ENCODE measurements at regions not wholly inside any gene's neighbourhood (a gene's known extent, or its start where the extent isn't known, plus 50 kb on each side); places are given as distances from the start of the nearest gene placed in this dataset.

DNA sequence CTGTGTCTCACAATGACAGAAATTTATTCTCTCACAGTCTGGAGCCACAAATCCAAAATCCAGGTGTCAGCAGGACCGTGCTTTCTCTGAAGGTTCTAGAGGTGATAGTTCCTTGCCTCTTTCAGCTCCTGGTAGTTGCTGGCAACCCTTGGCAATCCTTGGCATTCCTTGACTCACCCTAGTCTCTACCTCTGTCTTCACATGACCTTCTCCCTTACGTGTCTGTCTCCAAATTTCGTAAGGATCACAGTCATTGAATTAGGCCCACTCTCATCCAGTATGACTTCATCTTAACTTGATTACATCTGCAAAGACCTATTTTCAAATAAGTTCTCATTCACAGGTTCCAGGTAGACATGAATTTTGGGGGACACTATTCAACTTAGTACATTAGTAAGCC, 143.1 kb downstream of the CEP57L1 start:
- Histone ChIP-seq H3K4me1 (peaks cover 0 to 5% (median 0%) of the 10 kb centered on the region in 3 donors), H3K27me3 (no peaks in the 10 kb centered on the region), H3K4me3 (no peak overlapping the region), H3K36me3 (no peaks in the 10 kb centered on the region), H3K27ac (no peak overlapping the region), H3K9me3 (no peaks in the 10 kb centered on the region)
- no peak for ATAC-seq
- no peak for TF ChIP-seq EP300 (IDR thresholded peaks at IDR 0.05)
- TF ChIP-seq POLR2A (IDR thresholded peaks at IDR 0.05): no peak
- TF ChIP-seq, protein P1, sequence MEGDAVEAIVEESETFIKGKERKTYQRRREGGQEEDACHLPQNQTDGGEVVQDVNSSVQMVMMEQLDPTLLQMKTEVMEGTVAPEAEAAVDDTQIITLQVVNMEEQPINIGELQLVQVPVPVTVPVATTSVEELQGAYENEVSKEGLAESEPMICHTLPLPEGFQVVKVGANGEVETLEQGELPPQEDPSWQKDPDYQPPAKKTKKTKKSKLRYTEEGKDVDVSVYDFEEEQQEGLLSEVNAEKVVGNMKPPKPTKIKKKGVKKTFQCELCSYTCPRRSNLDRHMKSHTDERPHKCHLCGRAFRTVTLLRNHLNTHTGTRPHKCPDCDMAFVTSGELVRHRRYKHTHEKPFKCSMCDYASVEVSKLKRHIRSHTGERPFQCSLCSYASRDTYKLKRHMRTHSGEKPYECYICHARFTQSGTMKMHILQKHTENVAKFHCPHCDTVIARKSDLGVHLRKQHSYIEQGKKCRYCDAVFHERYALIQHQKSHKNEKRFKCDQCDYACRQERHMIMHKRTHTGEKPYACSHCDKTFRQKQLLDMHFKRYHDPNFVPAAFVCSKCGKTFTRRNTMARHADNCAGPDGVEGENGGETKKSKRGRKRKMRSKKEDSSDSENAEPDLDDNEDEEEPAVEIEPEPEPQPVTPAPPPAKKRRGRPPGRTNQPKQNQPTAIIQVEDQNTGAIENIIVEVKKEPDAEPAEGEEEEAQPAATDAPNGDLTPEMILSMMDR (IDR thresholded peaks at IDR 0.05): no peak
- no peak for TF ChIP-seq POLR2AphosphoS5 (IDR thresholded peaks at IDR 0.05)
- 88 to 100% methylated on average over 2 to 3 of the region's 3 CpGs for WGBS, 2 donors (ENCODE audit: low coverage in 1 of 2)

DNA sequence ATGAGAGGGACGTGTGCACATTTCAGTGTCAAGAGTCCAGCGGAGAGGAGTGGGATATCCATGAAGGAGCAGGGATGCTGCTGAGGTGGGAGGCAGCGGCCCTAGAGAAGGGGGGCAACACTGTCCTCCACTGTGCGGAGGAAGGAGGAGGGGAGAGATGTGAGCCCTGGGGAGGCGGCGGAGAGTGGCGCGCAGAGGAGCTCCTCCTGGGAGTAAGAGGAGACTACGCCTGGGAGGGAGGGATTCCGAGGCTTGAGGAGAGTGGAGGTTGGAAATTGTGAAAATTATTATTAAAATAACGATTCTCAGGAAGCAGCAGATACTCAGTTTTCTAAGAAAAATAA, 142.7 kb downstream of the CEP57L1 start:
- WGBS, 2 donors (ENCODE audit: low coverage in 1 of 2): 85 to 87% methylated on average over 6 to 11 of the region's 11 CpGs
- no peak for TF ChIP-seq EP300 (IDR thresholded peaks at IDR 0.05)
- TF ChIP-seq, protein P1 (IDR thresholded peaks at IDR 0.05): no peak
- no peak for TF ChIP-seq POLR2AphosphoS5 (IDR thresholded peaks at IDR 0.05)
- no peak for TF ChIP-seq POLR2A (IDR thresholded peaks at IDR 0.05)
- no peaks in the 10 kb centered on the region for H3K9me3 ChIP-seq
- no peaks in the 10 kb centered on the region for H3K27me3 ChIP-seq
- H3K27ac ChIP-seq: no peak overlapping the region
- peaks cover 0 to 5% (median 0%) of the 10 kb centered on the region in 3 donors for H3K4me1 ChIP-seq
- H3K4me3 ChIP-seq: no peak overlapping the region
- H3K36me3 ChIP-seq: no peaks in the 10 kb centered on the region
- ATAC-seq: no peak

DNA sequence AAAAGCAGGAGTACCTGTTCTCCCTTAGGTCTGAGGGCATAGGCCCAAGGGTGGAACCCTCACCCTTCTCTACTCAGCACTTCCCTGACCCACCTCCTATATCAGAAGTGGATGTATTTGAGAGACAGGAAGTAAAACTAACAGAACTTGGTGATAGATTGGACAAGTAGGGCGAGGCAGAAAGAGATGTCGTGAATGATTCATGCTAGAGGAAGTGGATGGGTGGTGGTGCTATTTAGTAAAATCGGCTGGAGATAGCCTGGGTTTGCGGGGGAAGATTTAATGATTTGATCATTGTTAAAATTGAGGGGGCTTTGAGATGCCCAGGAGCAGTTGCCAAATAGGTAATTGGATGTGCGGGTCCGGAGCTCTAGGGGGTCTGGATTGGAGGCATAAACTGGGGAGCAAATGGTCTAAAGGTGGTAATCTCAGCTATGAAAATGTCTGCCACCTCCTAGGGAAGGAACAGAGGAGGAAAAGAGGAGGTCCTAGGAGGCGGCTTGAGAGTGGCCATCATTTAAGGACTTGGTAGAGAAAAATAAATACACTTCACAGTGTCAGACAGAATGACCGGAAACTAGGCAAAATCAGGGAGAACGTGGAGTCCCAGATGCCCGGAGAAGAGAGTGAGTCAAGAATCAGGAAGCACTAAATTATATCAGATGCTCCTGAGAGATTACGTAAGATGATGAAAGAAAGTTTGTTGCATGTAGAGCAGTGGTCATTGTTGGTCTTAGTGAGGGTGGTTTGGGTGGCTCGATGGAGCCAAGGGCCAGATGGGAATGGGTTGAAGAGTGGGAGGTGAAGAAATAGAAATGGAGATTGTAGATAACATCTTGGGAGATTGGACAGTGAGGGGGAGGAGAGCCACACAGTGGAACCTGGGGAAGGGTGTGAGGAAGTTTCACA, 142.0 kb downstream of the CEP57L1 start:
- Histone ChIP-seq H3K36me3 (no peaks in the 10 kb centered on the region), H3K4me3 (no peak overlapping the region), H3K27me3 (no peaks in the 10 kb centered on the region), H3K27ac (no peak overlapping the region), H3K9me3 (no peaks in the 10 kb centered on the region), H3K4me1 (peaks cover 0 to 5% (median 0%) of the 10 kb centered on the region in 3 donors)
- 77 to 90% methylated on average over 11 to 12 of the region's 12 CpGs for WGBS, 2 donors (ENCODE audit: low coverage in 1 of 2)
- ATAC-seq: no peak
- no peak for TF ChIP-seq EP300 (IDR thresholded peaks at IDR 0.05)
- TF ChIP-seq POLR2AphosphoS5 (IDR thresholded peaks at IDR 0.05): no peak
- no peak for TF ChIP-seq POLR2A (IDR thresholded peaks at IDR 0.05)
- TF ChIP-seq, protein P1 (IDR thresholded peaks at IDR 0.05): no peak

DNA sequence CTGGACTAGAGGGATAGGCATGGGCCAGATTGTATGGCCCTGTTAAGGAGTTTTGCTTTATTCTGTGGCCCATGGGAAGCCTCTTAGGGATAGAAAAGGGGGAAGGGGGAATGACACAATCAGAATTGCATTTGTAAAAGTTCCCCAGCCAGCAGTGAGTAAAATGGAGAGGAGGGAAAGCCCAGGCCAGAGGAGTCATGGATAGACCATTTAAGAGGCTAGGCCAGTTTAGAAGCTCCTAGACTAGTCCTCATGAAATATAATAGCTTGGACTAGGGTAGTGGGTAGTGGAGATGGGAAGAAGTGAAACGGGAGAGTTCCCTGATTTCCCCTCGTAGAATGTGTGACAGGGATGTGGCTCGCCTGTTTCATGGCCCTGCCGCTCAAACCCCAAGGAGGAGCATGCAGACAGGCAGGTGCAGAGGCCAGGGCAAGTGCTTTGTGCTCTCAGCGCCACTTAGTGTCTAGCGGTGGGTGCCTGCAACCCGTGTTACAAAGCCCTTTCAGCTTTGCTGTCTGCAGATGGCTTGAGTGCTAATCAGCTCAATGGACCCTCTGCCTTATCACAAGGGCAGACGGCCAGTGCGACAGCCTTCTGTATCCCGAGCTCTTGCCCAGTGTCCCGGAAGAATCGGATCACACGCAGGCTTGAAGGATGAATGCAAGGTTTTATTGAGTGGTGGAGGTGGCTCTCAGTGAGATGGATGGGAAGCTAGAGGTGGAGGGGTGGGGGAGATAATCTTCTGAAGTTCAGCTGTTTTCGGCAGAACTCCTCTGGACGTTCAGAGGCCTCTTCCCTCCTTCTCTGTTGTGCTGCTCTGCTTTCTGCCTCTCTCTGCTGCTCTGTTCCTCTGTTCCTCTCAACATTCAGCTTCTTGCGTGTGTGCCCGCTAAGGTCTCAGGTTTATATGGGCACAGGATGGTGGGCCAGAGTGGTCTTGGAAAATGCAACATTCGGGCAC, 141.1 kb downstream of the CEP57L1 start:
- no peak for ATAC-seq
- no peaks in the 10 kb centered on the region for H3K36me3 ChIP-seq
- no peak overlapping the region for H3K4me3 ChIP-seq
- H3K9me3 ChIP-seq: no peaks in the 10 kb centered on the region
- TF ChIP-seq POLR2AphosphoS5 (IDR thresholded peaks at IDR 0.05): no peak
- TF ChIP-seq, protein P1 (IDR thresholded peaks at IDR 0.05): no peak
- no peaks in the 10 kb centered on the region for H3K27me3 ChIP-seq
- 58 to 62% methylated on average over 8 to 14 of the region's 18 CpGs for WGBS, 2 donors (ENCODE audit: low coverage in 1 of 2)
- H3K27ac ChIP-seq: no peak overlapping the region
- H3K4me1 ChIP-seq: peaks cover 0 to 5% (median 0%) of the 10 kb centered on the region in 3 donors
